Uterus (tissue), 3 donors: ENCODE measurements at regions not wholly inside any gene's neighbourhood (a gene's known extent, or its start where the extent isn't known, plus 50 kb on each side); places are given as distances from the start of the nearest gene placed in this dataset.
"Not testable (repeated sequence)": the region's sequence is repeated elsewhere in the genome, so short reads cannot be mapped to it uniquely, and the experiment has no call there.

Experiments
- DNase-seq, 2 donors: peaks; one replicate each; pipeline ENCODE4 v3.0.0-alpha.2; 2019 to 2020
- H3K27ac ChIP-seq, 2 donors: fragments of 200-600 bp; sonication (generic); 1 replicate in 1 of 2; 2 replicates in 1 of 2; pipeline ENCODE4 v1.5.1; 2016 to 2018
- H3K27me3 ChIP-seq, 2 donors: fragments of 200-600 bp; sonication (generic); one replicate each; pipeline ENCODE4 v1.5.1; 2018 to 2019; ENCODE audit warnings: control low read depth in 1 of 2
- H3K36me3 ChIP-seq, 2 donors: fragments of 200-600 bp; sonication (generic); one replicate each; pipeline ENCODE4 v1.5.1; 2019; ENCODE audit warnings: control low read depth in 1 of 2
- H3K4me1 ChIP-seq, 2 donors: fragments of 200-600 bp; sonication (generic); one replicate each; pipeline ENCODE4 v1.5.1; 2018 to 2019; ENCODE audit warnings: control low read depth in 1 of 2
- H3K4me3 ChIP-seq, 2 donors: fragments of 200-600 bp; sonication (generic); 1 replicate in 1 of 2; 2 replicates in 1 of 2; pipeline ENCODE4 v1.5.1; 2018 to 2019; ENCODE audit warnings: mild to moderate bottlenecking in 1 of 2
- H3K9me3 ChIP-seq, 2 donors: fragments of 200-600 bp; sonication (generic); one replicate each; pipeline ENCODE4 v1.5.1; 2019; ENCODE audit warnings: control low read depth in 1 of 2
- CTCF ChIP-seq, 4 experiments: fragments of 200-600 bp in 2 of 4; fragments of 450-650 bp in 2 of 4; sonication (generic) in 2 of 4; IDR thresholded peaks; one replicate each; pipeline ENCODE4 v1.5.1; 2016 to 2019; ENCODE audit warnings: antibody characterized with exemption in 4 of 4, mild to moderate bottlenecking in 2 of 4, moderate library complexity in 1 of 4
- POLR2A ChIP-seq, 2 donors: fragments of 450-650 bp; IDR thresholded peaks; one replicate each; pipeline ENCODE4 v1.6.1; 2016; ENCODE audit warnings: antibody characterized with exemption in 2 of 2, mild to moderate bottlenecking in 1 of 2, moderate library complexity in 1 of 2
- intact Hi-C: fragments of 100-400 bp; cut with DNase I; formaldehyde crosslinking; loops from one replicate; pipeline ENCODE4 v1.15.1; 2023; ENCODE audit warnings: low total_unique reads
- donor health status: DM: yes; HTN: yes; CAD: no.

DNA sequence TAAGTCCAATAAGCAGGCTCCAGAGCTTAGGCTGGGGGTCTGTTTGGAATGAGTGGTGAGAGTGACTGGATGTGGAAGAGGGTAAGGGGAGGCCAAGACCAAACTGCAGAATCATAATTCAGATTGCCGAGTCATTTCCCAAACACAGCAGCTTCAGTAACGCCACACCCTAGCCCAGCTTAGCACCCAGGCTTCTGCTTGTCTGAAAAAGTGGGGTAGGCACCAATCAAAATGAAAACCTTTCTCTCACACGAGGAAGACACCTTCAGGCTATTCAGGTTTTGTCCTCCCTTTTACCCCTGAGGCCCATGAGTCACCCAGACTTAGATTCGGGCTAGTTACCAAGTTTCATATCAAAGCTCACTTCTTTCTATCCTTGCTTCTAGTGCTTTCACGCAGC is 306.1 kb downstream of the DAD1 start:
- intact Hi-C loops, result no loop called here
- Histone ChIP-seq H3K27ac (no peak overlapping the region), H3K36me3 (no peaks in the 10 kb centered on the region), H3K9me3 (no peaks in the 10 kb centered on the region), H3K4me3 (no peak overlapping the region), H3K4me1 (no peaks in the 10 kb centered on the region), H3K27me3 (no peaks in the 10 kb centered on the region)
- no peak for TF ChIP-seq CTCF (IDR thresholded peaks at IDR 0.05)
- no peak for TF ChIP-seq POLR2A (IDR thresholded peaks at IDR 0.05)
- no peak for DNase-seq

DNA sequence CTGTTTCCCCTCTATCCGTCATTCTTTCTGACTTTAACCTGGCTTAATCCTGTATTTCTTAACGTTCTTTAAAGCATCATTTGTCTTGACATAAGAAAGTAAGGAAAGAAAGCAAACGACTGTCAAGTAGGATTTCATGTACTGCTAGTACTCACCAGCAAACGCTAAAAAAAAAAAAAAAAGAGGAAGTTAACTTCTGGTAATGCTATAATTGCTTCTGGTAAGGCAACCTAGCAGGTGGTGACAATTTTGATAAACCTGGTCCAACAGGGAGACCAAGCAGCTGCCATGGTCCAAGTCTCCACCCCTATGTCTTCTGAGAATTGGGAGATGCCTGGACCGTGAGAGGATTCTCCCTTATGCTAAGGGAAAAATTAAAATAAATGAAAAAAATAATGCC is 306.6 kb downstream of the DAD1 start:
- H3K36me3 ChIP-seq, result no peaks in the 10 kb centered on the region
- no peaks in the 10 kb centered on the region for H3K9me3 ChIP-seq
- H3K4me3 ChIP-seq, result no peak overlapping the region
- H3K27ac ChIP-seq, result no peak overlapping the region
- H3K27me3 ChIP-seq, result no peaks in the 10 kb centered on the region
- TF ChIP-seq POLR2A (IDR thresholded peaks at IDR 0.05) (no peak), CTCF (IDR thresholded peaks at IDR 0.05) (no peak)
- DNase-seq, result no peak
- intact Hi-C loops, result no loop called here
- no peaks in the 10 kb centered on the region for H3K4me1 ChIP-seq

DNA sequence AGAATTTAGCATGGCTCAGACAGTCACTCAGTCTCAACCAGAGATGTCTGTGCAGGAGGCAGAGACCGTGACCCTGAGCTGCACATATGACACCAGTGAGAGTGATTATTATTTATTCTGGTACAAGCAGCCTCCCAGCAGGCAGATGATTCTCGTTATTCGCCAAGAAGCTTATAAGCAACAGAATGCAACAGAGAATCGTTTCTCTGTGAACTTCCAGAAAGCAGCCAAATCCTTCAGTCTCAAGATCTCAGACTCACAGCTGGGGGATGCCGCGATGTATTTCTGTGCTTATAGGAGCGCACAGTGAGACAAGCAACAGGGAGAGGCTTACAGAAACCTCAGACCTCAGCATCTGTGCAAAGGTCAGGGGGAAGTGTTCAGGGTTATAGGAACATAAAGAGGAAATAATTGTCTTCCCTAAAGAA is 307.6 kb downstream of the DAD1 start:
- H3K4me1 ChIP-seq, H3K9me3 ChIP-seq, DNase-seq, intact Hi-C loops, H3K27me3 ChIP-seq, H3K36me3 ChIP-seq, H3K27ac ChIP-seq, H3K4me3 ChIP-seq: not testable (repeated sequence)

- no peak overlapping the region for H3K27ac ChIP-seq
- H3K27me3 ChIP-seq, result no peaks in the 10 kb centered on the region
- intact Hi-C loops, result no loop called here
- H3K4me1 ChIP-seq, result no peaks in the 10 kb centered on the region
- no peak for DNase-seq
- H3K36me3 ChIP-seq, result no peaks in the 10 kb centered on the region
- no peak overlapping the region for H3K4me3 ChIP-seq
- H3K9me3 ChIP-seq, result no peaks in the 10 kb centered on the region
- TF ChIP-seq CTCF (IDR thresholded peaks at IDR 0.05) (no peak), POLR2A (IDR thresholded peaks at IDR 0.05) (no peak)
These were observed 308.3 kb downstream of the DAD1 start for GRCh38 chr14:22280497-22281316.

DNA sequence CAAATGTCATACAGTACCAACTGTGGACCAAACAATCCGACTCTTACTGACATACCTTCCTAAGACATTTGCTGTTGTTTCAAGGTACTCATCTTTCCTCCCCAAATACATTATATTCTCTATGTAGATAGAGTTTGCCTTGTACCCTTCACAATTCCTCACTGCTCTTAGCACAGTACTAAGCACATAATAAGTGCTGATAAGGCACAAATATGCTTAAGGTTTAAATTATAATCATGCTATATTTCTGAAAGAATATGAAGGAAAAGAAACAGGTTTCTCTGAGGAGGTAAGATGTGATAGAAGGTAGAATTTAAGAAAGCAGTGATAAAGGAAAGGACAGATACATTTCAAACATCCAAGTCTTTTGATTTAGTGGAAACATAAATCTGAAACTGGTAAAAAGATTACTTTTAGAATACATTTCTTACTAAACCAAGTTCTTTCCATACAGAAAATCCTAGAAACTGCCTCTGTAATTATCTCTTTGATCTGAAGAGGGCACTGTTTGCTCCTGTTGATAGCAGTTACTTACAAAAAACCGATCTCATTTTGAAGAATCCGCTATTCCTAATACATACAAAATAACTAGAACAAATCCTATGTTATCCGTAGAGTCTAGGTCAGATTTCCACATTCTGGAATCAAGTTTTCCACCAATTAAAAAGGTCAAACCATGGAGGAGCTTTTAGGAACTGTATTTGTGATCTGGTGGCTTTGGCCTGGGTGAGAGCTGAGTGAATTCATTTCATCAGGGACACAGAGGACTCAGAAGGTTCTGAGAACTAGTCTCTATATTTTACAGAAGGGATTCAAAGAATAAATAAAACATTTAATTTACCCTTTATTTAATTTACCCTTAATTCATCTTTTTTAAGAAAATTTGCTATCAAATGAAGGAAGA is 311.9 kb downstream of the DAD1 start:
- no peak overlapping the region for H3K27ac ChIP-seq
- no peaks in the 10 kb centered on the region for H3K4me1 ChIP-seq
- no peaks in the 10 kb centered on the region for H3K36me3 ChIP-seq
- TF ChIP-seq CTCF (IDR thresholded peaks at IDR 0.05) (peak in 2 of 4 experiments; percentile 7 to 23), POLR2A (IDR thresholded peaks at IDR 0.05) (no peak)
- H3K9me3 ChIP-seq, result no peaks in the 10 kb centered on the region
- H3K4me3 ChIP-seq, result no peak overlapping the region
- no peaks in the 10 kb centered on the region for H3K27me3 ChIP-seq
- no peak for DNase-seq
- intact Hi-C loops, result no loop called here
